KOPT-K1 (cell line): ENCODE measurements at regions not wholly inside any gene's neighbourhood (a gene's known extent, or its start where the extent isn't known, plus 50 kb on each side); places are given as distances from the start of the nearest gene placed in this dataset.

Source experiments
- H3K27ac ChIP-seq: fragments of 200-600 bp; sonication (generic); 2 replicates; pipeline ENCODE4 v1.5.1; 2016; ENCODE audit warnings: antibody characterized with exemption, mild to moderate bottlenecking, low read depth, low read length; ENCODE audit not compliant: poor library complexity, severe bottlenecking
- H3K36me3 ChIP-seq: fragments of 200-600 bp; sonication (generic); 2 replicates; pipeline ENCODE4 v1.5.1; 2017; ENCODE audit warnings: antibody characterized with exemption, mild to moderate bottlenecking, low read length, moderate library complexity; ENCODE audit not compliant: insufficient read depth
- H3K9me3 ChIP-seq: fragments of 200-600 bp; sonication (generic); 2 replicates; pipeline ENCODE4 v1.5.1; 2017; ENCODE audit warnings: antibody characterized with exemption, low read length, mild to moderate bottlenecking; ENCODE audit not compliant: insufficient read depth, poor library complexity, severe bottlenecking

DNA sequence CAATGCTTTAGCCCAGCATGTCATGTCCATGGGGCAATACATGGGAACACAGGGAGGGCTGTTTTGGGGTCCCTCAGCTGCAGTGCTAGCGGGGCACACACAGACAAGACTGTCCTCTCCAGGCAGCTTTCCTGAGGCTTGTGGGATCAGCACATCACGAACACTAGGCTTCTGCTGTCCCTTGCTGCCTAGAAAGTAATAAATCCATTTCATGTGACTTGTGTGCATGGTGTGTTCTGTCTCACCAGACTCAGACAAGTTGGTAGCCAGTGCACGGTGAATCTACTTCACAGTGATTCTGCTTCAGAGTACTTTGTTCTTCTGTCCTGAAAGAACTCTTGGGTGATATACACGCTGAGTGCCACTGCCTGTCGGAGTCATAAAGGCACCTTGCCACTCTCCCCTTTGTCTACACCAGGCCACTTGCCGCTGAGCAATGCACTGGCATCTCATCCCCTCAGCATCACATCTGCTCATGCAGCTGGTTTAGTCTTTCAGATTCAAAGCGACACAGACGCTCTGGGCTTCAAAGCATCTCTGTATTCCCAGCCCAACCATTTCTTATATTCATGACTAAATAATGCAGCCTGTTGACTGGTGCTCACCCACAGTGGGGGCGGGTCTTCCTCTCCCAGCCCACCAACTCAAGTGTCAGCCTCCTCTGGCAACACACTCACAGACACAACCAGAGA, 95.2 kb upstream of the COX10 start:
- no peaks in the 10 kb centered on the region for H3K36me3 ChIP-seq
- no peaks in the 10 kb centered on the region for H3K9me3 ChIP-seq
- H3K27ac ChIP-seq = no peak overlapping the region

- Histone ChIP-seq H3K36me3 (no peaks in the 10 kb centered on the region), H3K9me3 (no peaks in the 10 kb centered on the region), H3K27ac (no peak overlapping the region)
These were observed 91.5 kb upstream of the COX10 start for GRCh38 chr17:13977837-13978236.

GRCh38 chr17:13978478-13978877, 90.8 kb upstream of the COX10 start:
- no peaks in the 10 kb centered on the region for H3K9me3 ChIP-seq
- H3K36me3 ChIP-seq = no peaks in the 10 kb centered on the region
- H3K27ac ChIP-seq = no peak overlapping the region

DNA sequence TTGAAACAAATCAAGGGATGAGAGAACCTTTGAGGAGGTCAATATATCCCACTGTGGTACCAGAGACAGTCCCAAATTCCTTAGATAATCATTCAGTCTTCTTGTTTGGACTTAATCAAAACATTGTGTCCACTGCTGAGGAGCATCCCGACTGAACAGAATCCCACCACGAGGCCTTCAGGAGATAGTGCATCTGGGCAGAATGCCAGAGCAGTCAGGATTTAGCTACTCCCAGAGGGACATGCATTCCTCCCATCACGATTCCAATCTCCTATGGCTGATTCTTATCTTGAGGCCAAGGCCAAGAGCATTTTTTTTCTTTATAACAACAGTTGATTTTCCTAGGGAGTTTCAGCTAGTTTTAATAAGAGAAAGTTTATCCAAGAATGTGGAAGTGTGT, 87.4 kb upstream of the COX10 start:
- Histone ChIP-seq H3K36me3 (no peaks in the 10 kb centered on the region), H3K27ac (no peak overlapping the region), H3K9me3 (no peaks in the 10 kb centered on the region)

DNA sequence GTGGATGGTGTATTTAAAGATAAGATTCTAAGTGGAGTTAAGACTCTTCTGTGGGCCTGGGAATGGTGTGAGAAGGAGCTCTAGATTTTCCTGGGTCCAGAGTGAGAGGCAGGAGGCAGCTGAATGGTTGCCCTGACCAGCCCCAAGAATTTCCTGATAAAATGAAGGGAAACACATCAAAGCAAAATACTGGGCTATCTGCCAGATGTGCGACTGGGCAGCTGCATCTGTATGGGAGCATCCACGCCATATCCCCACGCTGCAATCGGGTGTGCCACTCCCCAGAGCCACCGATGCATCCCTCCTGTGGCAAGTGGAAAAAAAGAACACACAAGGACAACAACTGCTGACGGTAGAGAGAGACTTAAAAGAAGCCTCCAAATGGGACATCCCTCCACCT, 84.3 kb upstream of the COX10 start:
- Histone ChIP-seq H3K27ac (no peak overlapping the region), H3K9me3 (no peaks in the 10 kb centered on the region)

GRCh38 chr17:13986855-13987254, 82.4 kb upstream of the COX10 start:
- H3K36me3 ChIP-seq = no peaks in the 10 kb centered on the region
- H3K9me3 ChIP-seq = no peaks in the 10 kb centered on the region
- no peak overlapping the region for H3K27ac ChIP-seq

More for the DNA sequence above, 84.3 kb upstream of the COX10 start:
- H3K36me3 ChIP-seq = no peaks in the 10 kb centered on the region

DNA sequence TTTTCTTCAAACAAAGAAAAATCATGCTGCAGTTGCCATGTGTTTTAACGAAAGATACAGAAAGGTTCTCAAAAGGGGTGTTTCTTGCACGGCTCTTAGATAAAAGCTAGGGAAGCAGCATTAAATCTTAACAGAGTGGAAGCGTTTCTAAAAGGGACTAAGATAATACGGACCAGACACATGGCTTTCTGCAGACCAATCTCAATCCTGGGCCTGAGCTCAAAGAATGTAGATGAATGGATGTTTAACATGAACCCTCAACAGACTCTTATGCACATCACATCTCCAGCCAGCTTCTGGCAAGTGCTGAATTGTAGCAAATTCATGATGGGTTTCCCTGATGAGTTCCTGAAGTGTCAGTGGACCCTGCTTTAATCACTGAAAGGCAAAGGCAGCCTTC, 80.2 kb upstream of the COX10 start:
- Histone ChIP-seq H3K27ac (no peak overlapping the region), H3K9me3 (no peaks in the 10 kb centered on the region), H3K36me3 (no peaks in the 10 kb centered on the region)

GRCh38 chr17:13993106-13993505, 76.2 kb upstream of the COX10 start:
- Histone ChIP-seq H3K36me3 (no peaks in the 10 kb centered on the region), H3K9me3 (no peaks in the 10 kb centered on the region), H3K27ac (no peak overlapping the region)

- Histone ChIP-seq H3K9me3 (no peaks in the 10 kb centered on the region), H3K27ac (no peak overlapping the region), H3K36me3 (no peaks in the 10 kb centered on the region)
These were observed 75.3 kb upstream of the COX10 start for GRCh38 chr17:13994050-13994449.

GRCh38 chr17:13995856-13996271, 73.4 kb upstream of the COX10 start:
- peaks cover 7% of the 10 kb centered on the region for H3K9me3 ChIP-seq
- no peak overlapping the region for H3K27ac ChIP-seq
- H3K36me3 ChIP-seq = no peaks in the 10 kb centered on the region

- no peak overlapping the region for H3K27ac ChIP-seq
- no peaks in the 10 kb centered on the region for H3K36me3 ChIP-seq
- peaks cover 7% of the 10 kb centered on the region for H3K9me3 ChIP-seq
These were observed 73.0 kb upstream of the COX10 start for GRCh38 chr17:13996276-13996675.

GRCh38 chr17:13996748-13997147, 72.6 kb upstream of the COX10 start:
- H3K27ac ChIP-seq = no peak overlapping the region
- no peaks in the 10 kb centered on the region for H3K36me3 ChIP-seq
- peaks cover 7% of the 10 kb centered on the region for H3K9me3 ChIP-seq

GRCh38 chr17:14004927-14005620, 64.2 kb upstream of the COX10 start:
- H3K9me3 ChIP-seq = peaks cover 7% of the 10 kb centered on the region
- H3K27ac ChIP-seq = no peak overlapping the region
- no peaks in the 10 kb centered on the region for H3K36me3 ChIP-seq

DNA sequence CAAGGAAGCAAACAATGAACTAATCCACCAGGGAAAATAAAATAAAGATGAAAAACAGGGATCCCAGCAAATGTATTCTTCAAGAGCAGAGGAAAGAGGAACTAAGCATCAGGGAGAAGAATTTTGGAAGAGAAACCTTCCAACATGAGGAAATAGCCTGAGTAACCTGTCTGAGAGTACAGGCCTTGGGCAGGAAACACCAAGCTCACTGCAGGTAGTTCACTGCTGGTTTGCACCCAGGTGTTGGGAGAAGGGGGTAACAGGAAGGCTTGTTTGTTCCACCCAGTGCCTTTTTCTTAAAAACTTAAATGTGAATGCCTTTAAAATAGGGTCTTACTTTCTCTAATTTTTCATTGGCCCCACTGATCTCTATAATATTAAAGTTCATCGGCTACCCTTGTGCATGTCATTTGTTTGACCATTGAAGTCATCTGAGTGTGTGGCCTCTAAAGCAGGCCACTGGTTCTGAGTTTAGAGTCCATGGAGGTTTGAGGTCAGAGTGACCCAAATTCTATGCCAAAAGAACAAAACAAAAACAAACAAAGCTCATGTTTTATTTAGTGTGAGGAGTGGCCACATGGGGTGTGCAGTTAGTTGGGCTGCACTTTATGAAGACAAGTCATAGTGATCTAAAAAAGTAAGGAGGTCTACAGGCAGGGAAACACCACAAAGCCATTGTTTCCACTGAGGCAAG, 62.9 kb upstream of the COX10 start:
- Histone ChIP-seq H3K36me3 (no peaks in the 10 kb centered on the region), H3K9me3 (no peaks in the 10 kb centered on the region), H3K27ac (no peak overlapping the region)

DNA sequence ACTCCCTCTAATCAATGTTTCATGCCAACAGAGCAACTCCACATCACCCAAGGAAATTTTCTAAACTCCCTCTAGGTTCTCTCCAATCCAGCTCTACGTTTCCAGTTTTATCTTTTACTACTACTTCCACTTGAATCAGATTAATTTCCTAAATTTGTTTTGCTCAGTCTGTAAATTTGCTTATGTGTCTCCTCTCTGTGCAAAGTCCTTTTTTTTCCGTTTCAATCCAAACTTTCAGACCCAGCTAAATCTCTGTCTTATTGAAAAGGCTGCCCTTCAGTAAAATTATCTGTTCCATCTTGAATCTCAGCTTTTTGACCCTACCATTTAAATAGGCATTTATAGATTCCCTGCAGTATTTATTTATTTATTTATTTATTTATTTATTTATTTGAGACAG, 61.4 kb upstream of the COX10 start:
- H3K36me3 ChIP-seq = no peaks in the 10 kb centered on the region
- no peaks in the 10 kb centered on the region for H3K9me3 ChIP-seq
- no peak overlapping the region for H3K27ac ChIP-seq
